HL-60 (cell line): ENCODE measurements at regions not wholly inside any gene's neighbourhood (a gene's known extent, or its start where the extent isn't known, plus 50 kb on each side); places are given as distances from the start of the nearest gene placed in this dataset.

Experiments
- GABPA ChIP-seq: IDR thresholded peaks from 2 replicates; pipeline ENCODE4 v1.6.1; 2012; ENCODE audit warnings: low read depth
- POLR2AphosphoS5 ChIP-seq: IDR thresholded peaks from 2 replicates; pipeline ENCODE4 v1.6.1; 2012; ENCODE audit warnings: low read depth
- TF ChIP-seq, protein P1 (sequence below): IDR thresholded peaks from one replicate; pipeline ENCODE4 v1.5.1; 2011; ENCODE audit warnings: low read length, control low read depth, inconsistent platforms; ENCODE audit not compliant: insufficient read depth

DNA sequence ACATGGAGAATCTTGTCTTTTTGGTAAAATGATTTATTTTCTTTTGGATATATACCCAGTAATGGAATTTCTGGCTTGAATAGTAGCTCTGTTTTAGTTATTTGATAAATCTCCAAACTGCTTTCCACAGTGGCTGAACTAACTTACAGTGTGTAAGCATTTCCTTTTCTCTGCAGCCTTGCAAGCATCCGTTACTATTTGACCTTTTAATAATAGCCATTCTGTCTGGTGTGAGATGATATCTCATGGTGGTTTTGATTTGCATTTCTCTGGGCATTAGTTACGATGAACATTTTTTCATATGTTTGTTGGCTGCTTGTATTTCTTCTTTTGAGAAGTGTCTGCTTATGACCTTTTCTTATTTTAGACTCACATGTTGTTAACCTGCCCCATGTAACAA is 190.2 kb downstream of the GALR1 start:
- TF ChIP-seq, protein P1, sequence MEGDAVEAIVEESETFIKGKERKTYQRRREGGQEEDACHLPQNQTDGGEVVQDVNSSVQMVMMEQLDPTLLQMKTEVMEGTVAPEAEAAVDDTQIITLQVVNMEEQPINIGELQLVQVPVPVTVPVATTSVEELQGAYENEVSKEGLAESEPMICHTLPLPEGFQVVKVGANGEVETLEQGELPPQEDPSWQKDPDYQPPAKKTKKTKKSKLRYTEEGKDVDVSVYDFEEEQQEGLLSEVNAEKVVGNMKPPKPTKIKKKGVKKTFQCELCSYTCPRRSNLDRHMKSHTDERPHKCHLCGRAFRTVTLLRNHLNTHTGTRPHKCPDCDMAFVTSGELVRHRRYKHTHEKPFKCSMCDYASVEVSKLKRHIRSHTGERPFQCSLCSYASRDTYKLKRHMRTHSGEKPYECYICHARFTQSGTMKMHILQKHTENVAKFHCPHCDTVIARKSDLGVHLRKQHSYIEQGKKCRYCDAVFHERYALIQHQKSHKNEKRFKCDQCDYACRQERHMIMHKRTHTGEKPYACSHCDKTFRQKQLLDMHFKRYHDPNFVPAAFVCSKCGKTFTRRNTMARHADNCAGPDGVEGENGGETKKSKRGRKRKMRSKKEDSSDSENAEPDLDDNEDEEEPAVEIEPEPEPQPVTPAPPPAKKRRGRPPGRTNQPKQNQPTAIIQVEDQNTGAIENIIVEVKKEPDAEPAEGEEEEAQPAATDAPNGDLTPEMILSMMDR, result no peak
- TF ChIP-seq POLR2AphosphoS5, result no peak
- TF ChIP-seq GABPA, result no peak
